ENCODE measurements at regions not wholly inside any gene's neighbourhood (a gene's known extent, or its start where the extent isn't known, plus 50 kb on each side); places are given as distances from the start of the nearest gene placed in this dataset.

GRCh38 chr14:36439766-36440165 is 80.3 kb downstream of the NKX2-1 start:
- Histone ChIP-seq H3K4me3 (ENCODE audit: low read length) (no peak overlapping the region), H3K4me1 (ENCODE audit: control insufficient read depth, insufficient read depth, low read length) (no peaks in the 10 kb centered on the region), H3K9me3 (ENCODE audit: control insufficient read depth, low read length) (no peaks in the 10 kb centered on the region), H3K27me3 (ENCODE audit: control insufficient read depth, insufficient read depth) (peaks cover 2% of the 10 kb centered on the region), H3K27ac (ENCODE audit: low read length) (no peak overlapping the region)
- intact Hi-C loops (cut with DNase I): no loop called here
- no peak for DNase-seq
- no peak for ATAC-seq
- 17% methylated on average over 4 of the region's 4 CpGs for WGBS

DNA sequence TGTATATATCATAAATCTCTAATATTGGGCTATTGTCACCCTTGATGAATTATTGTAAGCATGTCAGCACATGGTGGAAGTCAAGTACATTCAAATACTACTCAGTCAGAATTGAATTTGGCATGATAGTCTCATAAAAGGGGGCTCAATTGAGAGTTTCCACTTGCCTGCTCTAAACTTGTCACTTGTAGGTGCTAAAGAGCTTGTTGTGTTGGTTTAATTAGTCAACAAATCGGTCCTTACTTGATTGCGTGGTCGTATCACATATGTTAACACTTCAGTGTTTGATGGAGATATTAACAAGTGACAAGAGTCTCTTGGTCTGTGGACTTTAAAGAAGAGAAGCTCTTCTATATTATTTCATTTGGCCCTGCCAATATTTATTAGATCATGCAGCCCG is 81.1 kb downstream of the NKX2-1 start:
- Histone ChIP-seq H3K27ac (ENCODE audit: low read length) (no peak overlapping the region), H3K9me3 (ENCODE audit: control insufficient read depth, low read length) (no peaks in the 10 kb centered on the region), H3K27me3 (ENCODE audit: control insufficient read depth, insufficient read depth) (peaks cover 2% of the 10 kb centered on the region), H3K4me3 (ENCODE audit: low read length) (no peak overlapping the region), H3K4me1 (ENCODE audit: control insufficient read depth, insufficient read depth, low read length) (no peaks in the 10 kb centered on the region)
- intact Hi-C loops (cut with DNase I): no loop called here
- ATAC-seq: no peak
- 58% methylated on average over 4 of the region's 4 CpGs for WGBS
- DNase-seq: no peak

- WGBS: 74% methylated on average over 5 of the region's 5 CpGs
- DNase-seq: no peak
- Histone ChIP-seq H3K4me3 (ENCODE audit: low read length) (no peak overlapping the region), H3K9me3 (ENCODE audit: control insufficient read depth, low read length) (no peaks in the 10 kb centered on the region), H3K27me3 (ENCODE audit: control insufficient read depth, insufficient read depth) (peaks cover 2% of the 10 kb centered on the region), H3K4me1 (ENCODE audit: control insufficient read depth, insufficient read depth, low read length) (no peaks in the 10 kb centered on the region), H3K27ac (ENCODE audit: low read length) (no peak overlapping the region)
- intact Hi-C loops (cut with DNase I): no loop called here
- no peak for ATAC-seq
These were observed 89.4 kb downstream of the NKX2-1 start for GRCh38 chr14:36430662-36431084.

DNA sequence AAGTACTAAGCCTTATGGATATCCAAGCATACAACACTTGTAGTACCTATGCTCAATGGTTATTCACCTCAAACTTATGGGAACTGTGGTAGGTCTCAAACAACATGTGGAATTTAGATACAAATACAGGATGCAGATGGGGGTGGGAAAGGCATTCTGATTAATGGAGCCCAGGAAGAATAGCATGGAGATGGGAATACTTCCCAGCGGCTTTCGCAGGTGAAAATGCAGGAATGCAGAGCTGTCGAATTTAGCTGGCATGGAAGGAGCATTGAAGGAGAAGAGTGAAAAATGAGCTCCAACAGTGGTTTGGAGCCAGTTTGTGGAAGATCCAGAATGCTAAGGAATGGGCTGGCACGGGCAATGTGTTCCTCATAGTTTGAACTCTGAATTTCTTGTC is 89.9 kb downstream of the NKX2-1 start:
- H3K9me3 ChIP-seq (ENCODE audit: control insufficient read depth, low read length): no peaks in the 10 kb centered on the region
- H3K27me3 ChIP-seq (ENCODE audit: control insufficient read depth, insufficient read depth): no peaks in the 10 kb centered on the region
- WGBS: 43% methylated on average over 4 of the region's 4 CpGs
- no peak overlapping the region for H3K4me3 ChIP-seq (ENCODE audit: low read length)
- DNase-seq (no peak), ATAC-seq (no peak)
- intact Hi-C loops (cut with DNase I): no loop called here
- H3K27ac ChIP-seq (ENCODE audit: low read length): no peak overlapping the region
- no peaks in the 10 kb centered on the region for H3K4me1 ChIP-seq (ENCODE audit: control insufficient read depth, insufficient read depth, low read length)

DNA sequence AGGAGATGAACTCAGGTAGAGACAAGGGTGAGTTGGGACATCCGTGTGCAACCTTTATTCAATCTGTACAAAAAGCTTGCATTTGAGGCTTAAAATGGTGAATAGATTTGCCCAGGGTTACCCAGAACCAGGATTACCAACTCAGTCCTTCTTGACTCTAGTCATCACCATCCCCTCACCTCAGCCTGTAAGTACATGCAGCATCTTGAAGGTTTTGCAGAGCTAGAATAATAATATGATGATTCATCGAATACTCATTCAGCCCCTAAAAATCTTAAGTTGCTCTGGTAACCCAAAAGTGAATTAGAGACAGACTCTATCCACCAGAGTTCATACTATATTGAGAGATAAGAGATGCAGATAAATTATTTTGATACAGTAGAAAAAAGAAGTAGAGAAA is 90.3 kb downstream of the NKX2-1 start:
- DNase-seq: no peak
- 83% methylated on average over 2 of the region's 2 CpGs for WGBS
- ATAC-seq: no peak
- H3K4me3 ChIP-seq (ENCODE audit: low read length): no peak overlapping the region
- no peak overlapping the region for H3K27ac ChIP-seq (ENCODE audit: low read length)
- H3K4me1 ChIP-seq (ENCODE audit: control insufficient read depth, insufficient read depth, low read length): no peaks in the 10 kb centered on the region
- H3K9me3 ChIP-seq (ENCODE audit: control insufficient read depth, low read length): no peaks in the 10 kb centered on the region
- H3K27me3 ChIP-seq (ENCODE audit: control insufficient read depth, insufficient read depth): no peaks in the 10 kb centered on the region
- intact Hi-C loops (cut with DNase I): no loop called here

- no peak overlapping the region for H3K4me3 ChIP-seq (ENCODE audit: low read length)
- WGBS: 84% methylated on average over 6 of the region's 6 CpGs
- intact Hi-C loops (cut with DNase I): no loop called here
- H3K27me3 ChIP-seq (ENCODE audit: control insufficient read depth, insufficient read depth): no peaks in the 10 kb centered on the region
- no peaks in the 10 kb centered on the region for H3K9me3 ChIP-seq (ENCODE audit: control insufficient read depth, low read length)
- ATAC-seq (no peak), DNase-seq (no peak)
- no peaks in the 10 kb centered on the region for H3K4me1 ChIP-seq (ENCODE audit: control insufficient read depth, insufficient read depth, low read length)
- H3K27ac ChIP-seq (ENCODE audit: low read length): no peak overlapping the region
These were observed 91.7 kb downstream of the NKX2-1 start for GRCh38 chr14:36428350-36428749.

- WGBS: 70% methylated on average over 1 of the region's 1 CpG
- no peaks in the 10 kb centered on the region for H3K4me1 ChIP-seq (ENCODE audit: control insufficient read depth, insufficient read depth, low read length)
- no peak for ATAC-seq
- intact Hi-C loops (cut with DNase I): no loop called here
- DNase-seq: no peak
- H3K9me3 ChIP-seq (ENCODE audit: control insufficient read depth, low read length): no peaks in the 10 kb centered on the region
- H3K27ac ChIP-seq (ENCODE audit: low read length): no peak overlapping the region
- no peaks in the 10 kb centered on the region for H3K27me3 ChIP-seq (ENCODE audit: control insufficient read depth, insufficient read depth)
- H3K4me3 ChIP-seq (ENCODE audit: low read length): no peak overlapping the region
These were observed 93.2 kb downstream of the NKX2-1 start for GRCh38 chr14:36426836-36427235.

DNA sequence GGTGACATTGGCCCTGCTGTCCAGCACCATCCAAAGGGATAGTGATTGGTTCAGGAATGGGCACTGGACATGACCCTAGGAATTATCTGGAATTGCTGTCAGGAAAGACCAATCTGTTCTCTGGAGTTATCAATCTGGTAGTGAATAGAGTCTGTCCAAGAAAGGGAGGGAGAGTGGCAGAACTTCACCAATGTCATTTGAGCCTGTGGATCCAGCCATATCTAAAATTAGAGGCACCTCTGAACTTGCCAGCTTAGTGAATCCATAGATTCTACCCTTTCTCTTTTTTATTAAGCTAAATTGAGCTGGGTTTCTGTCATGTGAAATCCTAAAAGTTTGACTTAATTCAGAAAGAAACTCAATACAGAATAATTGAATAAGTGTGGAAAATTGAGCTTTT is 93.9 kb downstream of the NKX2-1 start:
- DNase-seq: no peak
- H3K4me3 ChIP-seq (ENCODE audit: low read length): no peak overlapping the region
- no peak for ATAC-seq
- no peak overlapping the region for H3K27ac ChIP-seq (ENCODE audit: low read length)
- no peaks in the 10 kb centered on the region for H3K4me1 ChIP-seq (ENCODE audit: control insufficient read depth, insufficient read depth, low read length)
- intact Hi-C loops (cut with DNase I): no loop called here
- H3K27me3 ChIP-seq (ENCODE audit: control insufficient read depth, insufficient read depth): no peaks in the 10 kb centered on the region
- no peaks in the 10 kb centered on the region for H3K9me3 ChIP-seq (ENCODE audit: control insufficient read depth, low read length)

- no peak for ATAC-seq
- no peak overlapping the region for H3K27ac ChIP-seq (ENCODE audit: low read length)
- intact Hi-C loops (cut with DNase I): no loop called here
These were observed 95.4 kb downstream of the NKX2-1 start for GRCh38 chr14:36424478-36425102.

GRCh38 chr14:36423430-36423829 is 96.6 kb downstream of the NKX2-1 start:
- no peak overlapping the region for H3K27ac ChIP-seq (ENCODE audit: low read length)
- 48% methylated on average over 5 of the region's 5 CpGs for WGBS
- no peaks in the 10 kb centered on the region for H3K27me3 ChIP-seq (ENCODE audit: control insufficient read depth, insufficient read depth)
- no peaks in the 10 kb centered on the region for H3K9me3 ChIP-seq (ENCODE audit: control insufficient read depth, low read length)
- H3K4me3 ChIP-seq (ENCODE audit: low read length): no peak overlapping the region
- no peak for DNase-seq
- H3K4me1 ChIP-seq (ENCODE audit: control insufficient read depth, insufficient read depth, low read length): no peaks in the 10 kb centered on the region
- intact Hi-C loops (cut with DNase I): no loop called here
- ATAC-seq: no peak

More at GRCh38 chr14:36424478-36425102, 95.4 kb downstream of the NKX2-1 start:
- Histone ChIP-seq H3K27me3 (ENCODE audit: control insufficient read depth, insufficient read depth) (no peaks in the 10 kb centered on the region), H3K4me3 (ENCODE audit: low read length) (no peak overlapping the region), H3K4me1 (ENCODE audit: control insufficient read depth, insufficient read depth, low read length) (no peaks in the 10 kb centered on the region), H3K9me3 (ENCODE audit: control insufficient read depth, low read length) (no peaks in the 10 kb centered on the region)
- no peak for DNase-seq
- 72% methylated on average over 3 of the region's 3 CpGs for WGBS

GRCh38 chr14:36420149-36420687 is 99.8 kb upstream of the MBIP start:
- Histone ChIP-seq H3K4me1 (ENCODE audit: control insufficient read depth, insufficient read depth, low read length) (no peaks in the 10 kb centered on the region), H3K4me3 (ENCODE audit: low read length) (no peak overlapping the region), H3K27me3 (ENCODE audit: control insufficient read depth, insufficient read depth) (no peaks in the 10 kb centered on the region), H3K9me3 (ENCODE audit: control insufficient read depth, low read length) (no peaks in the 10 kb centered on the region), H3K27ac (ENCODE audit: low read length) (no peak overlapping the region)
- ATAC-seq (no peak), DNase-seq (no peak)
- intact Hi-C loops (cut with DNase I): no loop called here
- WGBS: 72% methylated on average over 4 of the region's 4 CpGs

GRCh38 chr14:36418937-36419336 is 98.5 kb upstream of the MBIP start:
- Histone ChIP-seq H3K4me1 (ENCODE audit: control insufficient read depth, insufficient read depth, low read length) (no peaks in the 10 kb centered on the region), H3K27ac (ENCODE audit: low read length) (no peak overlapping the region), H3K9me3 (ENCODE audit: control insufficient read depth, low read length) (no peaks in the 10 kb centered on the region), H3K4me3 (ENCODE audit: low read length) (no peak overlapping the region), H3K27me3 (ENCODE audit: control insufficient read depth, insufficient read depth) (no peaks in the 10 kb centered on the region)
- intact Hi-C loops (cut with DNase I): no loop called here
- ATAC-seq: no peak
- no peak for DNase-seq
